Mucosa of descending colon (tissue), 3 donors: ENCODE measurements at regions not wholly inside any gene's neighbourhood (a gene's known extent, or its start where the extent isn't known, plus 50 kb on each side); places are given as distances from the start of the nearest gene placed in this dataset.

Experiments used
- ATAC-seq: fragments of 200-7000 bp; cut with Tn5 transposase; one replicate; pipeline ENCODE4 v1.9.1; 2020; ENCODE audit warnings: mild to moderate bottlenecking, moderate library complexity
- DNase-seq, 3 donors: peaks; one replicate each; pipeline ENCODE4 v3.0.0-alpha.2; 2020
- H3K36me3 ChIP-seq: fragments of 200-600 bp; one replicate; pipeline ENCODE4 v1.8.0; 2021; ENCODE audit warnings: low read depth, mild to moderate bottlenecking
- H3K4me1 ChIP-seq: fragments of 200-600 bp; one replicate; pipeline ENCODE4 v1.8.0; 2021; ENCODE audit warnings: low read depth, mild to moderate bottlenecking
- H3K4me3 ChIP-seq: fragments of 200-600 bp; one replicate; pipeline ENCODE4 v1.8.0; 2021; ENCODE audit warnings: mild to moderate bottlenecking
- H3K9me3 ChIP-seq: fragments of 200-600 bp; one replicate; pipeline ENCODE4 v1.8.0; 2021; ENCODE audit warnings: mild to moderate bottlenecking
- CTCF ChIP-seq: fragments of 200-600 bp; IDR thresholded peaks from one replicate; pipeline ENCODE4 v1.8.0; 2022; ENCODE audit warnings: antibody characterized with exemption, mild to moderate bottlenecking
- intact Hi-C, 2 donors: fragments of 100-400 bp; cut with DNase I in 1 of 2; cut with micrococcal nuclease in 1 of 2; formaldehyde crosslinking; loops; one replicate each; pipeline versions ENCODE4 v1.11.0 to v1.11.1; 2022; cut with DNase I, micrococcal nuclease
- donor health status: DM: no; HTN: no; CAD: no; lungs with moderate emphysema.
- donor health status: DM: no; HTN: no; CAD: no.
- donor health status: DM: no; HTN: yes; CAD: no.

DNA sequence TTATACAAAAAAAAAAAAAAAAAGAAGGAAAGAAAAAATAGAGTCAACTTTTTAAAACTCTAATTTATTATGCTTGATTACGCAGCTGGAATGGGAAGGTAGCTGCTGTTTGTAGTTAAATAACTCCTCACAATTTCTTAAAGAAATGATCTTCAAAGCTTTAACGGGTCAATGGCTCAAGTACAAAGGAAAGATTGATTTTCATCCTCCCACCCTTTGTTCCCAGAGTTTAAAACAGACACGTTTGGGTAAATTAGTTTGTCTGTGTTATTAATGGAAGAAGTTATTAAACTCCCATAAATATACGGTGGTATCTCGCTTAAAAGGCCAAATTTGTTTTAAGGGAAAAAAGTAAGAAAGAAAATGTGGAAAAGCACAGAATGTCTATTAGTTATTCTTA lies 179.3 kb downstream of the EMX2 start:
- intact Hi-C loops = no loop called here

DNA sequence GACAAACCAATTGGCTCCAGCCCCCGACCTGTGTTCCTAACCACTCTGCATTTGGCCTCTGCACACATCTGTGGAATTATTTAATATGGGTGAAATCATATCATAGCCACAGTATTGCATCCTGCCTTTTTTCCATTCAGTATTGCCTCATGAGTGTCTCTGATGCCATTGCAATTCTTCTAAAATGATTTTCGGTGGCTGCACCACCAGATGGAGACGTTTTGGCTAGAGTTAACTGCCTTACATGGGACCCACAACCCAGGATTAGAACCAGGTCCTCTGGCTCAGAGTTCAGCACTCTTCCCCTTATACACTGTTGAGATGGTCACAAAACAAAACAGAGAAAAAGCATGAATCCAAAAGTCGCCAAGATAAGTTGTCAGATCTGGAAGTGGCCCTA lies 180.8 kb downstream of the EMX2 start:
- ATAC-seq (no peak), DNase-seq (no peak)
- intact Hi-C loops = no loop called here
- Histone ChIP-seq H3K9me3 (no peaks in the 10 kb centered on the region), H3K4me1 (no peaks in the 10 kb centered on the region), H3K4me3 (no peak overlapping the region), H3K36me3 (no peaks in the 10 kb centered on the region)
- no peak for TF ChIP-seq CTCF

More for the DNA sequence above, 179.3 kb downstream of the EMX2 start:
- H3K4me1 ChIP-seq = no peaks in the 10 kb centered on the region
- no peak for TF ChIP-seq CTCF
- ATAC-seq = no peak
- H3K9me3 ChIP-seq = no peaks in the 10 kb centered on the region
- no peaks in the 10 kb centered on the region for H3K36me3 ChIP-seq
- no peak overlapping the region for H3K4me3 ChIP-seq
- no peak for DNase-seq

DNA sequence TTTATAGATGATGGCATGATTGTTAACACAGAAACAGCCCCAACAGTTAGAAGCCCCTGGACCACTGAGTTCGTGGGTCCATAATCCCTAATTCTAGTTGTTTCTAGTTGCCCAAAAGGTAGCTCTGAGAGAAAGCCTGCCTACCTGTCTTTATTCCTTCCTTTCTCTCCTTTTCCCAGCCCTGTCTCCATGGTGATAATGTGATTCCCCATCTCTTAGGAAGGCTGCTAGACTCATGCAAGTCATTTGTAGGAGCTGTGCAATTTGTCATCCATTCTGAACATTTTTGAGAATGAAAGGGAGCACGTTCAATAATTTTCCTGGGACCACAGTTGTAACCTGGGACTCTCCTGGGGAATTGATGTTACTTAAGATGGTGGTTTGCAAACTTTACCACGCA lies 183.4 kb downstream of the EMX2 start:
- ATAC-seq (no peak), DNase-seq (no peak)
- no peak for TF ChIP-seq CTCF
- no peak overlapping the region for H3K4me3 ChIP-seq
- H3K36me3 ChIP-seq = no peaks in the 10 kb centered on the region
- no peaks in the 10 kb centered on the region for H3K4me1 ChIP-seq
- intact Hi-C loops = no loop called here
- H3K9me3 ChIP-seq = no peaks in the 10 kb centered on the region

GRCh38 chr10:117726596-117727295 lies 184.2 kb downstream of the EMX2 start:
- ATAC-seq = no peak
- DNase-seq = no peak

GRCh38 chr10:117727421-117727820 lies 184.9 kb downstream of the EMX2 start:
- no peak for ATAC-seq

More at GRCh38 chr10:117726596-117727295, 184.2 kb downstream of the EMX2 start:
- intact Hi-C loops = no loop called here
- Histone ChIP-seq H3K4me3 (no peak overlapping the region), H3K4me1 (no peaks in the 10 kb centered on the region), H3K9me3 (no peaks in the 10 kb centered on the region), H3K36me3 (no peaks in the 10 kb centered on the region)
- no peak for TF ChIP-seq CTCF

More at GRCh38 chr10:117727421-117727820, 184.9 kb downstream of the EMX2 start:
- H3K36me3 ChIP-seq = no peaks in the 10 kb centered on the region
- H3K4me1 ChIP-seq = no peaks in the 10 kb centered on the region
- no peak for DNase-seq
- H3K9me3 ChIP-seq = no peaks in the 10 kb centered on the region
- no peak for TF ChIP-seq CTCF
- H3K4me3 ChIP-seq = no peak overlapping the region
- intact Hi-C loops = no loop called here
